Glutamatergic neuron (in vitro differentiated cells): ENCODE measurements at regions not wholly inside any gene's neighbourhood (a gene's known extent, or its start where the extent isn't known, plus 50 kb on each side); places are given as distances from the start of the nearest gene placed in this dataset.

Source experiments
- DNase-seq: peaks from one replicate; pipeline ENCODE4 v3.0.0; 2022
- H3K27ac Mint-ChIP-seq: one replicate; pipeline ENCODE4 v1.8.0; 2020; ENCODE audit warnings: mild to moderate bottlenecking, mixed read lengths, inconsistent platforms; ENCODE audit not compliant: unreplicated experiment
- H3K27me3 Mint-ChIP-seq: one replicate; pipeline ENCODE4 v1.8.0; 2020; ENCODE audit warnings: mild to moderate bottlenecking, moderate library complexity, mixed read lengths, inconsistent platforms; ENCODE audit not compliant: unreplicated experiment
- H3K36me3 Mint-ChIP-seq: one replicate; pipeline ENCODE4 v1.8.0; 2020; ENCODE audit warnings: mild to moderate bottlenecking, mixed read lengths, inconsistent platforms; ENCODE audit not compliant: unreplicated experiment
- H3K4me1 Mint-ChIP-seq: one replicate; pipeline ENCODE4 v1.8.0; 2020; ENCODE audit warnings: mild to moderate bottlenecking, low read depth, mixed read lengths, inconsistent platforms; ENCODE audit not compliant: unreplicated experiment
- H3K4me3 Mint-ChIP-seq: one replicate; pipeline ENCODE4 v1.8.0; 2020; ENCODE audit warnings: mild to moderate bottlenecking, mixed read lengths, inconsistent platforms; ENCODE audit not compliant: unreplicated experiment
- H3K9me3 Mint-ChIP-seq: one replicate; pipeline ENCODE4 v1.8.0; 2020; ENCODE audit warnings: mild to moderate bottlenecking, moderate library complexity, mixed read lengths, inconsistent platforms; ENCODE audit not compliant: unreplicated experiment
- CTCF ChIP-seq: fragments of 200-600 bp; sonication (generic); IDR thresholded peaks from one replicate; pipeline ENCODE4 v1.5.0; 2021; ENCODE audit not compliant: partially characterized antibody, unreplicated experiment

GRCh38 chr5:6872441-6873160, 159.4 kb downstream of the TENT4A start:
- TF ChIP-seq CTCF = no peak
- no peak overlapping the region for H3K4me3 Mint-ChIP-seq
- H3K9me3 Mint-ChIP-seq = peaks cover 2% of the 10 kb centered on the region
- H3K27me3 Mint-ChIP-seq = peaks cover 1% of the 10 kb centered on the region
- H3K4me1 Mint-ChIP-seq = peaks cover 1% of the 10 kb centered on the region
- no peaks in the 10 kb centered on the region for H3K36me3 Mint-ChIP-seq
- H3K27ac Mint-ChIP-seq = no peak overlapping the region
- DNase-seq = no peak

- TF ChIP-seq CTCF = no peak
- Mint-ChIP-seq H3K9me3 (peaks cover 2% of the 10 kb centered on the region), H3K4me1 (peaks cover 1% of the 10 kb centered on the region), H3K27me3 (no peaks in the 10 kb centered on the region), H3K4me3 (no peak overlapping the region), H3K36me3 (no peaks in the 10 kb centered on the region), H3K27ac (no peak overlapping the region)
- DNase-seq = no peak
Observed at GRCh38 chr5:6873359-6873758, 160.1 kb downstream of the TENT4A start.

DNA sequence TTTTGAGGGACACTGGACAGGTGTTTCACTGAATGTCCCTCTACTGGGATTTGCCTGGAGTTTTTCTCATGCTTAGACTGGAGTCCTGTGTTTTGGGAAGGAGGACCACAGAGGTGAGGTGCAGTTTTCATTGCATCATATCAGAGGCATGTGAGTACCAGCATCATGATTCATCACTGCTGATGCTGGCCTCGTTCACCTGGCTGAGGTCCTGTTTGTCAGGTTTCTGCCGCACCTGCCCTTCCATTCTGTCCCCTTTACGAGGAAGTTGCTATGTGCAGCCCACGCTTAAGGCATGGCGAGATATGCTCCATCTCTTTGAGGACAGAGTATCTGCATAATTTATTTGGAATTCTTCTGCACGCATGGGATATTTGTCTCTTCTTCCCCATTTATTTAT, 162.1 kb downstream of the TENT4A start:
- Mint-ChIP-seq H3K4me1 (peaks cover 1% of the 10 kb centered on the region), H3K9me3 (peaks cover 2% of the 10 kb centered on the region), H3K4me3 (no peak overlapping the region), H3K36me3 (peaks cover 6% of the 10 kb centered on the region), H3K27me3 (no peaks in the 10 kb centered on the region), H3K27ac (no peak overlapping the region)
- DNase-seq = no peak
- TF ChIP-seq CTCF = no peak

- H3K27me3 Mint-ChIP-seq = no peaks in the 10 kb centered on the region
- H3K27ac Mint-ChIP-seq = no peak overlapping the region
- peaks cover 6% of the 10 kb centered on the region for H3K36me3 Mint-ChIP-seq
- no peak for DNase-seq
- no peak for TF ChIP-seq CTCF
- H3K4me1 Mint-ChIP-seq = peaks cover under 1% of the 10 kb centered on the region
- no peak overlapping the region for H3K4me3 Mint-ChIP-seq
- peaks cover under 1% of the 10 kb centered on the region for H3K9me3 Mint-ChIP-seq
Observed at GRCh38 chr5:6877986-6878828, 165.0 kb downstream of the TENT4A start.

GRCh38 chr5:6885581-6885980, 172.3 kb downstream of the TENT4A start:
- H3K27ac Mint-ChIP-seq = no peak overlapping the region
- TF ChIP-seq CTCF = no peak
- no peaks in the 10 kb centered on the region for H3K4me1 Mint-ChIP-seq
- peaks cover 7% of the 10 kb centered on the region for H3K9me3 Mint-ChIP-seq
- H3K36me3 Mint-ChIP-seq = peaks cover 11% of the 10 kb centered on the region
- no peaks in the 10 kb centered on the region for H3K27me3 Mint-ChIP-seq
- H3K4me3 Mint-ChIP-seq = no peak overlapping the region
- no peak for DNase-seq
